ENCODE measurements at regions not wholly inside any gene's neighbourhood (a gene's known extent, or its start where the extent isn't known, plus 50 kb on each side); places are given as distances from the start of the nearest gene placed in this dataset.

DNA sequence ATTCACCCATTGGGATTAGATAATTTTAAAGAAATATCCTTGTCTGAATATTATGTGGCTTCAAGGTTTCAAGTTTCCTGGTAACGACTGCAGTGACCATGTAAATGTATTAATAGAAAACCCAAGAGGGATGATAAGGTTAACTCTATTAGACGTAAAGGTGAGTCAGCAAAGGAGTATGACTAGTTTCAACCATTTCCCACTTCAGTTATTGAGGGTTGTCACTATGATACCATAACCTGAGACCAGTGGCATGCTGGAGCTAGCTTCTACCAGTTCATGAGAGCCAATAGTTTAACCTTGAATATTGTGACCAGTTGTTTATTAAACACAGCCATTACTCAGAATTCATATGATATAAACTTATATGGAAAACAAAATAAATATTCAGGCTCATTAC is 270.1 kb downstream of the TMA16 start:
- ATAC-seq (ENCODE audit: low read depth), result no peak
- Mint-ChIP-seq H3K4me1 (no peaks in the 10 kb centered on the region), H3K9me3 (no peaks in the 10 kb centered on the region), H3K27ac (no peak overlapping the region), H3K27me3 (no peaks in the 10 kb centered on the region), H3K36me3 (no peaks in the 10 kb centered on the region), H3K4me3 (no peak overlapping the region)
- no peak for DNase-seq
- POLR2A ChIA-PET, result no interaction called here

DNA sequence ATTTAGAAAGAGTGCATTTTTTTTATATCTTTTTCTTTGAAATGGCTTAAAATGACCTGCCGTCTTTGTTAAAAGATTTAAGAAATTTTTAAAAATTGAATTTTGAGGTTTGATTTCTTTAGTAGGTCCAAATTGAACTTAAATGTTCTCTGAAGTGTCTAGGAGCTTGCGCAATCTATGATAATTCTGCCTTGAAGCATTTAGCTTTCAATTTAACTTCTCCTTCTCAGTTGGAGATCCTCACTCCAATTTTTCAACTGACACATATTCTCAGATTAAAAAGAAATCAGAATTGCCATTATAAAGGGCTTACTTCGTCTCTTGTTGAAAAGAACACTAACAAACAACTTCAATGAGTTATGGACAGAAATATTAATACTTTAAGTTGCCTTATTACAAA is 273.5 kb downstream of the TMA16 start:
- Mint-ChIP-seq H3K4me1 (no peaks in the 10 kb centered on the region), H3K9me3 (no peaks in the 10 kb centered on the region), H3K27me3 (no peaks in the 10 kb centered on the region), H3K27ac (no peak overlapping the region), H3K4me3 (no peak overlapping the region), H3K36me3 (no peaks in the 10 kb centered on the region)
- ATAC-seq (ENCODE audit: low read depth), result no peak
- POLR2A ChIA-PET, result no interaction called here
- no peak for DNase-seq

GRCh38 chr4:163772238-163772637 is 277.7 kb downstream of the TMA16 start:
- H3K9me3 Mint-ChIP-seq, result no peaks in the 10 kb centered on the region
- no peak overlapping the region for H3K27ac Mint-ChIP-seq
- H3K4me1 Mint-ChIP-seq, result no peaks in the 10 kb centered on the region
- POLR2A ChIA-PET, result no interaction called here
- ATAC-seq (ENCODE audit: low read depth), result no peak
- H3K4me3 Mint-ChIP-seq, result no peak overlapping the region
- DNase-seq, result no peak
- no peaks in the 10 kb centered on the region for H3K27me3 Mint-ChIP-seq
- no peaks in the 10 kb centered on the region for H3K36me3 Mint-ChIP-seq

- Mint-ChIP-seq H3K27ac (no peak overlapping the region), H3K9me3 (no peaks in the 10 kb centered on the region), H3K4me3 (no peak overlapping the region), H3K4me1 (no peaks in the 10 kb centered on the region), H3K36me3 (no peaks in the 10 kb centered on the region), H3K27me3 (no peaks in the 10 kb centered on the region)
- ATAC-seq (ENCODE audit: low read depth) (no peak), DNase-seq (no peak)
- POLR2A ChIA-PET, result no interaction called here
Observed at GRCh38 chr4:163773940-163774339, 279.4 kb downstream of the TMA16 start.

GRCh38 chr4:163776957-163777356 is 282.5 kb downstream of the TMA16 start:
- H3K27me3 Mint-ChIP-seq, result no peaks in the 10 kb centered on the region
- no peak for ATAC-seq (ENCODE audit: low read depth)
- DNase-seq, result no peak
- no peaks in the 10 kb centered on the region for H3K4me1 Mint-ChIP-seq
- H3K9me3 Mint-ChIP-seq, result no peaks in the 10 kb centered on the region
- H3K4me3 Mint-ChIP-seq, result no peak overlapping the region
- no peak overlapping the region for H3K27ac Mint-ChIP-seq
- POLR2A ChIA-PET, result no interaction called here
- H3K36me3 Mint-ChIP-seq, result no peaks in the 10 kb centered on the region

DNA sequence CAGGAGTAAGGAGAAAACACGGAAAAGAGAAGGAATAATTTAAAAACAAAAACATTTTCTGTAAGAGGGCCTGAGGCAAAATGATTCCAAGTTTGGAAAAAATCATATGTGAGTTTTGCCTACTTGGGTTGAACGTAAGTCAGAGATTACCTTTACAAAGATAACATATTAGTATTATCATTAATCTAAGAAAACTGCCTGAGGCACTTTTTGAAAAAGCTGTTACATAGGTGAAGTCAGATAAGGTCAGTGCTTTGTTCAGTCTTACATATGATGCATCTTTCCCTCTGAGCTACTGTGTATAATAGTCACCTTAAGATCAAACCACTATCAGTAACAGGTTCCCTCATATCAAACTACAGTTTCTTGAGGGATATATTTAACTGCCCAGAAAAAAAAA is 287.2 kb downstream of the TMA16 start:
- Mint-ChIP-seq H3K4me3 (no peak overlapping the region), H3K9me3 (no peaks in the 10 kb centered on the region), H3K27ac (no peak overlapping the region), H3K27me3 (no peaks in the 10 kb centered on the region), H3K36me3 (no peaks in the 10 kb centered on the region), H3K4me1 (no peaks in the 10 kb centered on the region)
- DNase-seq (no peak), ATAC-seq (ENCODE audit: low read depth) (no peak)
- POLR2A ChIA-PET, result no interaction called here

GRCh38 chr4:163790231-163790630 is 295.7 kb downstream of the TMA16 start:
- DNase-seq (no peak), ATAC-seq (ENCODE audit: low read depth) (no peak)
- H3K36me3 Mint-ChIP-seq, result no peaks in the 10 kb centered on the region
- POLR2A ChIA-PET, result no interaction called here
- no peaks in the 10 kb centered on the region for H3K4me1 Mint-ChIP-seq
- H3K9me3 Mint-ChIP-seq, result no peaks in the 10 kb centered on the region
- no peak overlapping the region for H3K27ac Mint-ChIP-seq
- H3K27me3 Mint-ChIP-seq, result no peaks in the 10 kb centered on the region
- H3K4me3 Mint-ChIP-seq, result no peak overlapping the region

GRCh38 chr4:163795885-163796284 is 301.4 kb downstream of the TMA16 start:
- DNase-seq, result no peak
- H3K27me3 Mint-ChIP-seq, result no peaks in the 10 kb centered on the region
- H3K27ac Mint-ChIP-seq, result no peak overlapping the region
- no peaks in the 10 kb centered on the region for H3K4me1 Mint-ChIP-seq
- POLR2A ChIA-PET, result no interaction called here
- no peak overlapping the region for H3K4me3 Mint-ChIP-seq
- no peaks in the 10 kb centered on the region for H3K36me3 Mint-ChIP-seq
- ATAC-seq (ENCODE audit: low read depth), result no peak
- no peaks in the 10 kb centered on the region for H3K9me3 Mint-ChIP-seq

- H3K9me3 Mint-ChIP-seq, result no peaks in the 10 kb centered on the region
- H3K36me3 Mint-ChIP-seq, result no peaks in the 10 kb centered on the region
- no peak for DNase-seq
- no peak overlapping the region for H3K27ac Mint-ChIP-seq
- no peaks in the 10 kb centered on the region for H3K4me1 Mint-ChIP-seq
- no peaks in the 10 kb centered on the region for H3K27me3 Mint-ChIP-seq
- H3K4me3 Mint-ChIP-seq, result no peak overlapping the region
- ATAC-seq (ENCODE audit: low read depth), result no peak
- POLR2A ChIA-PET, result no interaction called here
Observed at GRCh38 chr4:163804001-163804400, 309.5 kb downstream of the TMA16 start.

GRCh38 chr4:163806653-163807052 is 312.2 kb downstream of the TMA16 start:
- POLR2A ChIA-PET, result no interaction called here
- Mint-ChIP-seq H3K27me3 (no peaks in the 10 kb centered on the region), H3K36me3 (no peaks in the 10 kb centered on the region), H3K27ac (no peak overlapping the region), H3K4me1 (no peaks in the 10 kb centered on the region), H3K4me3 (no peak overlapping the region), H3K9me3 (no peaks in the 10 kb centered on the region)
- DNase-seq (no peak), ATAC-seq (ENCODE audit: low read depth) (no peak)

DNA sequence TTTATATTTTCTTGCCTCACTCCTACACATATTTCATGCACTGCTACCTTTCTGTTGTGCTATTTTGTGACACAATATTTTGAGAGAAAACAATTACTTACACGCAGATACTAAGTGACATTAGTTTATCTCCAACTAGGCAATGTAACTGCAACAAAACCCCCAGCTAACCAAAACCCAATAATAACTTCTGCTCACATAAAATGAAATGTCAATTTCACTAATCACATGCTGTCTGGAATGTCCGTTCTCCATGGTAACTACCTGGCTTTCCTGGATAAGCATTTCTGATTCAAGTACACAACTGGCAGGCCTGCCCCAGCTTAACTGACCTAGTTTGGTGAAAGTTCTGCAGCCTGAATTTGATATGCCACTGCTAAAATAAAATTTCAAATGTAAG is 313.5 kb downstream of the TMA16 start:
- H3K27me3 Mint-ChIP-seq, result no peaks in the 10 kb centered on the region

GRCh38 chr4:163810755-163811154 is 316.3 kb downstream of the TMA16 start:
- H3K4me3 Mint-ChIP-seq, result no peak overlapping the region
- ATAC-seq (ENCODE audit: low read depth) (no peak), DNase-seq (no peak)
- no peaks in the 10 kb centered on the region for H3K27me3 Mint-ChIP-seq
- H3K36me3 Mint-ChIP-seq, result no peaks in the 10 kb centered on the region
- H3K27ac Mint-ChIP-seq, result no peak overlapping the region
- no peaks in the 10 kb centered on the region for H3K4me1 Mint-ChIP-seq
- POLR2A ChIA-PET, result no interaction called here
- no peaks in the 10 kb centered on the region for H3K9me3 Mint-ChIP-seq

More for the DNA sequence above, 313.5 kb downstream of the TMA16 start:
- H3K4me3 Mint-ChIP-seq, result no peak overlapping the region
- ATAC-seq (ENCODE audit: low read depth), result no peak
- DNase-seq, result no peak
- no peaks in the 10 kb centered on the region for H3K9me3 Mint-ChIP-seq
- no peaks in the 10 kb centered on the region for H3K4me1 Mint-ChIP-seq
- no peak overlapping the region for H3K27ac Mint-ChIP-seq
- no peaks in the 10 kb centered on the region for H3K36me3 Mint-ChIP-seq
- POLR2A ChIA-PET, result no interaction called here

GRCh38 chr4:163815776-163816175 is 321.3 kb downstream of the TMA16 start:
- no peak overlapping the region for H3K4me3 Mint-ChIP-seq
- no peaks in the 10 kb centered on the region for H3K4me1 Mint-ChIP-seq
- H3K36me3 Mint-ChIP-seq, result no peaks in the 10 kb centered on the region
- ATAC-seq (ENCODE audit: low read depth) (no peak), DNase-seq (no peak)
- no peak overlapping the region for H3K27ac Mint-ChIP-seq
- H3K9me3 Mint-ChIP-seq, result no peaks in the 10 kb centered on the region
- POLR2A ChIA-PET, result no interaction called here
- no peaks in the 10 kb centered on the region for H3K27me3 Mint-ChIP-seq

- DNase-seq, result no peak
- ATAC-seq (ENCODE audit: low read depth), result no peak
- H3K4me3 Mint-ChIP-seq, result no peak overlapping the region
Observed at GRCh38 chr4:163816494-163816893, 322.0 kb downstream of the TMA16 start.

GRCh38 chr4:163818673-163819072 is 324.2 kb downstream of the TMA16 start:
- ATAC-seq (ENCODE audit: low read depth) (no peak), DNase-seq (no peak)
- no peaks in the 10 kb centered on the region for H3K36me3 Mint-ChIP-seq
- H3K4me3 Mint-ChIP-seq, result no peak overlapping the region
- POLR2A ChIA-PET, result no interaction called here
- H3K27me3 Mint-ChIP-seq, result no peaks in the 10 kb centered on the region
- H3K27ac Mint-ChIP-seq, result no peak overlapping the region
- H3K4me1 Mint-ChIP-seq, result no peaks in the 10 kb centered on the region
- H3K9me3 Mint-ChIP-seq, result no peaks in the 10 kb centered on the region

More at GRCh38 chr4:163816494-163816893, 322.0 kb downstream of the TMA16 start:
- no peak overlapping the region for H3K27ac Mint-ChIP-seq
- POLR2A ChIA-PET, result no interaction called here
- no peaks in the 10 kb centered on the region for H3K36me3 Mint-ChIP-seq
- H3K4me1 Mint-ChIP-seq, result no peaks in the 10 kb centered on the region
- H3K9me3 Mint-ChIP-seq, result no peaks in the 10 kb centered on the region
- no peaks in the 10 kb centered on the region for H3K27me3 Mint-ChIP-seq
